IPS-18a (cell line): ENCODE measurements at regions not wholly inside any gene's neighbourhood (a gene's known extent, or its start where the extent isn't known, plus 50 kb on each side); places are given as distances from the start of the nearest gene placed in this dataset.

Experiments
- H3K27ac ChIP-seq: one replicate; pipeline ENCODE4 v1.5.1; 2013; ENCODE audit warnings: low read length
- H3K27me3 ChIP-seq: one replicate; pipeline ENCODE4 v1.6.1; 2013; ENCODE audit warnings: mild to moderate bottlenecking, low read length; ENCODE audit not compliant: control insufficient read depth, insufficient read depth
- H3K36me3 ChIP-seq: one replicate; pipeline ENCODE4 v1.6.1; 2013; ENCODE audit warnings: low read depth, low read length; ENCODE audit not compliant: control insufficient read depth
- H3K4me1 ChIP-seq: one replicate; pipeline ENCODE4 v1.6.1; 2013; ENCODE audit warnings: low read depth, low read length; ENCODE audit not compliant: control insufficient read depth
- H3K4me3 ChIP-seq: one replicate; pipeline ENCODE4 v1.5.1; 2013; ENCODE audit warnings: low read length
- H3K9ac ChIP-seq: one replicate; pipeline ENCODE4 v1.6.1; 2013; ENCODE audit warnings: mild to moderate bottlenecking, low read length, moderate library complexity
- H3K9me3 ChIP-seq: one replicate; pipeline ENCODE4 v1.6.1; 2013; ENCODE audit warnings: low read depth, low read length; ENCODE audit not compliant: control insufficient read depth

DNA sequence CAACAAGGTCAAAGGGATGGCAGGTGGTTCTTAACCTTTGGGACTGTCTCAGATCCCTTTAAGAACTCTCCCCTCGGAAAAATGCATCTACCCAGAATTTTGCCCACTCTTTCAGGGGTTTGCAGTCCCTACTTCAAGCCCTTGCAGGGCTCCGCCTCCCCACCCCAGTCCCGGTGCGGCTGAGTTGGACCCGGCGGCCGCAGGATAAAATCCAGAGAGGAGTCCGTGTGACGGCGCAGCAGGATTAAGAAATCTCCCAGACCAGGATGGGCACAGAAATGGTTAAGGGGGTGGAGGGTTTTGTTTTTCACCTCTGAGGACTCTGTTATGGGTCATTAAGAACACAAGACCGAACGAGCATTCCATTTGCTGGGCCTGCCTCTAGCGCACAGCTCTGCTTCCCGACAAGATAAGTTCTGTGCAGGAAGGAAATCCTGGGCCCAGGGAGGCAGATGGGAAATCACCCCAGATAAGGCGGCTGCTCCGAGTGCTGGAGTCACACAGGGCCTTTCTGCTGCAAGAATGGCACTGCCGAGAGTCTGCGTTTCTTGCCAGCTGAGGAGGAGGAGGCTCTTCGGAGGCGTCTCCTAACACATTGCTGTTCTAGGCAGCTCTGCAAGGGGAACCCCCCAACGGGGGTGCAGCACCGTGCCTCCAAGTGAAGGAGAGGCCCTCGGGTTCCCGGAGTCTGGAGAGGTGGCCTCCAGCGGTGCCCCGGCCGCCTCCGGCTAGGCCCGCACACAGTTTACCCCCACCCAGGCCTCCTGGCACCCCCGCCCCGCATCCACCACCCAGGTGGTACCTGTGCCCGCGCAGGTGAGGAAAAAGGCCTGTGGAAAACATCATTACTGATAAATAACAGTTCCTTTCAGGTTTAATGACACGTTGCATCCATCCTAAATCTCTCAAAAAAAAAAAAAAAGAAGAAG lies 277.6 kb downstream of the BCOR start:
- Histone ChIP-seq H3K4me1 (peaks cover 64% of the 10 kb centered on the region), H3K9me3 (no peaks in the 10 kb centered on the region), H3K9ac (peak overlapping the region; percentile 55), H3K27me3 (peaks cover 20% of the 10 kb centered on the region), H3K27ac (peak overlapping the region; percentile 26), H3K4me3 (peak overlapping the region; percentile 61), H3K36me3 (no peaks in the 10 kb centered on the region)

- no peaks in the 10 kb centered on the region for H3K36me3 ChIP-seq
- H3K27ac ChIP-seq, result no peak overlapping the region
- peaks cover 20% of the 10 kb centered on the region for H3K27me3 ChIP-seq
- H3K9me3 ChIP-seq, result no peaks in the 10 kb centered on the region
- peak overlapping the region; percentile 61 for H3K4me3 ChIP-seq
- H3K9ac ChIP-seq, result peak overlapping the region; percentile 55
- H3K4me1 ChIP-seq, result peaks cover 57% of the 10 kb centered on the region
Measured at GRCh38 chrX:39820938-39821708, 276.6 kb downstream of the BCOR start.

DNA sequence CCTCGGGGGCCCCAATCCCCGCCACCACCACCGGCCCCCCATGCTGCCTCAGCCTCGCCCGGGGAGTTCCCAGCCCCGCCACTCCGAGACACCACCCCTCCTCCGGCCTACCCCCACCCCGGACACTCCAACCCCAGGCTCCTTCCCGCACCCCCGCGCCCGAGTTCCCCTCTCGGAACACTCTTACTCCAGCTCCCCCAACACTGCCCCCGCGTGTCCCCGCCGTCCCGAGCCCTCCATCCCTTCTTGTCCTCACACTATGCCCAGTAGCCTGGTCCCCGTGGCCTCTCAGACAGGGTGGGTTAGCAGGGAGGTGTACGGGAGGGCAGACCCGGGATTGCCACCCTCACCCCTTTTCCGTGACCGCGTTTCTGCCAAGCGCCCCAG lies 276.1 kb downstream of the BCOR start:
- no peak overlapping the region for H3K27ac ChIP-seq
- peaks cover 20% of the 10 kb centered on the region for H3K27me3 ChIP-seq
- no peaks in the 10 kb centered on the region for H3K9me3 ChIP-seq
- H3K36me3 ChIP-seq, result no peaks in the 10 kb centered on the region
- H3K9ac ChIP-seq, result peak overlapping the region; percentile 55
- peak overlapping the region; percentile 45 for H3K4me3 ChIP-seq
- H3K4me1 ChIP-seq, result peaks cover 52% of the 10 kb centered on the region

- peaks cover 50% of the 10 kb centered on the region for H3K4me1 ChIP-seq
- H3K4me3 ChIP-seq, result peak overlapping the region; percentile 45
- no peaks in the 10 kb centered on the region for H3K9me3 ChIP-seq
- H3K27ac ChIP-seq, result no peak overlapping the region
- peak overlapping the region; percentile 55 for H3K9ac ChIP-seq
- peaks cover 20% of the 10 kb centered on the region for H3K27me3 ChIP-seq
- no peaks in the 10 kb centered on the region for H3K36me3 ChIP-seq
Measured at GRCh38 chrX:39822133-39822748, 275.5 kb downstream of the BCOR start.

DNA sequence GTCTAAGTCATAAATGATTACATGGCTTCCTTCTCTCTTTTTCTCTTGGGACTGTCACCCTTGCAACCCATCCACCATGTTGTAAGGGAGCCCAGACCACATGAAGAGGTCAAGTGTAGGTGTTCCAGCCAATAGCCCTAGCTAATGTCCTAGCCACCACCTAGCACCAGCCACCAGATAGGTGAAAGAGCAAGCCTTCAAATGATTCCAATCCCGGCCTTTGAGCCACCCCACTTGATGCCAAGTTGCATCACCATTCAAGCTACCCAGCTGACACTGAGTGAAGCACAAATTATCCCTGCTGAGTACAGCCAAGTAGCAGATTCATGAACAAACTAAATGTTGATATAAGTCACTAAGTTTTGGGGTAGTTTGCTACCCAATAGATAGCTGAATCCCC lies 274.3 kb downstream of the BCOR start:
- H3K9me3 ChIP-seq, result no peaks in the 10 kb centered on the region
- H3K9ac ChIP-seq, result no peak overlapping the region
- no peak overlapping the region for H3K4me3 ChIP-seq
- H3K27ac ChIP-seq, result no peak overlapping the region
- peaks cover 38% of the 10 kb centered on the region for H3K4me1 ChIP-seq
- H3K27me3 ChIP-seq, result peaks cover 20% of the 10 kb centered on the region
- H3K36me3 ChIP-seq, result no peaks in the 10 kb centered on the region

DNA sequence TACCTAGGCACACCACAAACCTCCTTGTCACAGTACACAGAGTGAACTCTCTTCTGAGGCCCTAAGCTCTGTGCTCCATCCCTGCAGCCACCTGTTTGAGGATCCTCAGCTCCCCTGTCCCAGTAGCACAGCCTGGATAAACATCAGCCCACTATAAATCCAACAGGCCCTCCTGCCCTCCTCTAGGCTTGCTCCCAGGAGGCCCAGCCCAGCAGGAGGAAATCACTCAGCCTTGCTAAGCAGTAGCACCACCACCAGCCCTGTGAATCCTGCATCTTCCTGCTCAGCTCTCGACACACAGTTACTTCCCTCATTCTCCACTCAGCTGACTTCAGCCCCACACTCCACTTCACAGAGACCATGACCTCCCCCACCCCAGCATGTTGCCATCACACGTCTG lies 273.9 kb downstream of the BCOR start:
- H3K9me3 ChIP-seq, result no peaks in the 10 kb centered on the region
- H3K4me3 ChIP-seq, result no peak overlapping the region
- peaks cover 34% of the 10 kb centered on the region for H3K4me1 ChIP-seq

GRCh38 chrX:39826813-39827543 lies 270.8 kb downstream of the BCOR start:
- Histone ChIP-seq H3K4me3 (no peak overlapping the region), H3K27me3 (peaks cover 3% of the 10 kb centered on the region), H3K4me1 (peaks cover 18% of the 10 kb centered on the region), H3K36me3 (no peaks in the 10 kb centered on the region), H3K27ac (no peak overlapping the region), H3K9me3 (no peaks in the 10 kb centered on the region), H3K9ac (no peak overlapping the region)

More for the DNA sequence above, 273.9 kb downstream of the BCOR start:
- H3K27me3 ChIP-seq, result peaks cover 19% of the 10 kb centered on the region
- H3K27ac ChIP-seq, result no peak overlapping the region
- no peak overlapping the region for H3K9ac ChIP-seq
- H3K36me3 ChIP-seq, result no peaks in the 10 kb centered on the region

- H3K4me1 ChIP-seq, result peaks cover 9% of the 10 kb centered on the region
Measured at GRCh38 chrX:39827951-39828350, 269.8 kb downstream of the BCOR start.

DNA sequence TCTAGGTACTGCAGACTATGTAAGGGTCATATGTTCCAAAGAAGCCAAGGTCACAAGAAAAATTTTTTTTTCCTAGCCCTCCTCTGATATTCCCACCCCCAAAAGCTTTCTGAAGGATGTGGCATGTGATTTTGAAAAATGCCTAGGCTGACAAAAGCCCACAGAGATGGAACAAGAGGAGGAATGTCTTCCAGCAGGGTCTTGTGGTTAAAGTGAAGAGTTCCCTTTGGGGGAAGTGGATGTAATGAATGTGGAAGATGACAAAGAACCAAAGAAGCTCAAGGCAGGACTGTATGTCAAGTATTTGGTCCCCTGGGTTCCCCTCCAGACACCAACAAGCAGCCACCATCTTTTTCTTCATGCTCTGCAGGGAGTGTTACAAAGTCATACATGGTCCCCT lies 268.8 kb downstream of the BCOR start:
- H3K9me3 ChIP-seq, result no peaks in the 10 kb centered on the region
- no peaks in the 10 kb centered on the region for H3K27me3 ChIP-seq
- no peak overlapping the region for H3K9ac ChIP-seq
- H3K36me3 ChIP-seq, result no peaks in the 10 kb centered on the region
- no peak overlapping the region for H3K27ac ChIP-seq
- H3K4me3 ChIP-seq, result no peak overlapping the region
- peaks cover 8% of the 10 kb centered on the region for H3K4me1 ChIP-seq

More at GRCh38 chrX:39827951-39828350, 269.8 kb downstream of the BCOR start:
- no peak overlapping the region for H3K4me3 ChIP-seq
- no peaks in the 10 kb centered on the region for H3K9me3 ChIP-seq
- no peak overlapping the region for H3K27ac ChIP-seq
- no peaks in the 10 kb centered on the region for H3K27me3 ChIP-seq
- H3K9ac ChIP-seq, result no peak overlapping the region
- H3K36me3 ChIP-seq, result no peaks in the 10 kb centered on the region

- H3K4me1 ChIP-seq, result peaks cover 5% of the 10 kb centered on the region
- H3K4me3 ChIP-seq, result no peak overlapping the region
- no peaks in the 10 kb centered on the region for H3K36me3 ChIP-seq
- H3K27ac ChIP-seq, result no peak overlapping the region
- H3K9ac ChIP-seq, result no peak overlapping the region
- H3K27me3 ChIP-seq, result no peaks in the 10 kb centered on the region
- no peaks in the 10 kb centered on the region for H3K9me3 ChIP-seq
Measured at GRCh38 chrX:39829965-39830364, 267.8 kb downstream of the BCOR start.

DNA sequence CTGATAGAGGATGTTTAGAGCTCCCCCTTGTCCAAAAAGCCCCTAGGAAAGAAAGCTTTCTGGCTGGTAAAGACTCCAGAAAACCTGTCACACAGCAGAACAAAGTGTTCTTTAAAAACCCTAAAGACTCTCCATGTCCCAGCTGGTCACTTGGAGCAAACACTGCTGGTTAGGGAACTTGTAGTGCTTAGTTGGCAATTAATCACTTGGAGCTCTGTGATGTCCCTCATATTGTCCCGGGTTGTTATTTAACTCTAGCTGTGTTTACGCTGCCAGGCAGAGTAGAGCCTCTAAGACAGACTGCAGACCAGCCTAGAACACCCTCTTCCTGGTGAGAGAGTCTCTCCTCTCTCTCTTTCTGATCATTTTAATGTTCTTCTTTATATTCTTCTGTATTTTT lies 267.3 kb downstream of the BCOR start:
- H3K36me3 ChIP-seq, result no peaks in the 10 kb centered on the region
- no peak overlapping the region for H3K4me3 ChIP-seq
- H3K4me1 ChIP-seq, result peaks cover under 1% of the 10 kb centered on the region
- H3K27ac ChIP-seq, result no peak overlapping the region
- H3K9me3 ChIP-seq, result no peaks in the 10 kb centered on the region
- no peak overlapping the region for H3K9ac ChIP-seq
- no peaks in the 10 kb centered on the region for H3K27me3 ChIP-seq
